ENCODE measurements at regions not wholly inside any gene's neighbourhood (a gene's known extent, or its start where the extent isn't known, plus 50 kb on each side); places are given as distances from the start of the nearest gene placed in this dataset.
"Not testable (repeated sequence)": the region's sequence is repeated elsewhere in the genome, so short reads cannot be mapped to it uniquely, and the experiment has no call there.

DNA sequence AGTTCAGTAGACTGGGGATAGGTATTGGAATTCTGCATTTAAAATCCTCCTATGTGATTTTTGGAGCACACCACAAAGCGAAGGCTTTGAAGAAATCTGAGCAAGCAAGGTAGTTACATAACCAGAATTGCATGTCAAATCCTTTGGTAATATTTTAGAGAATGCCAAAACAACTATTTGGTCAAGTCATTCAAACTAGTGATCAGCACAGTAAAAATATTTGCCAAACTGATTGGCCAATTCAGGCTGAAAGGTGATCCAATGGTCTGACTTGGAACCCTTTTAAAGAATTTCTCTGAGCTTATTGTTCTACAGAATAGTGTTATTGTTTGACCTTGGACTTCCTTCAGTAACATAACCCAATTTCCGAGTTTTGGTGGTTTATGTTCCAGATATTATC, 214.2 kb upstream of the ETAA1 start:
- no peak overlapping the region for H3K4me3 ChIP-seq (replicated peaks; ENCODE audit: insufficient read depth, low read length)
- H3K27ac ChIP-seq (replicated peaks), result no peak overlapping the region
- H3K27me3 ChIP-seq (ENCODE audit: insufficient read depth, poor library complexity, severe bottlenecking), result no peaks in the 10 kb centered on the region
- TF ChIP-seq, protein P1, sequence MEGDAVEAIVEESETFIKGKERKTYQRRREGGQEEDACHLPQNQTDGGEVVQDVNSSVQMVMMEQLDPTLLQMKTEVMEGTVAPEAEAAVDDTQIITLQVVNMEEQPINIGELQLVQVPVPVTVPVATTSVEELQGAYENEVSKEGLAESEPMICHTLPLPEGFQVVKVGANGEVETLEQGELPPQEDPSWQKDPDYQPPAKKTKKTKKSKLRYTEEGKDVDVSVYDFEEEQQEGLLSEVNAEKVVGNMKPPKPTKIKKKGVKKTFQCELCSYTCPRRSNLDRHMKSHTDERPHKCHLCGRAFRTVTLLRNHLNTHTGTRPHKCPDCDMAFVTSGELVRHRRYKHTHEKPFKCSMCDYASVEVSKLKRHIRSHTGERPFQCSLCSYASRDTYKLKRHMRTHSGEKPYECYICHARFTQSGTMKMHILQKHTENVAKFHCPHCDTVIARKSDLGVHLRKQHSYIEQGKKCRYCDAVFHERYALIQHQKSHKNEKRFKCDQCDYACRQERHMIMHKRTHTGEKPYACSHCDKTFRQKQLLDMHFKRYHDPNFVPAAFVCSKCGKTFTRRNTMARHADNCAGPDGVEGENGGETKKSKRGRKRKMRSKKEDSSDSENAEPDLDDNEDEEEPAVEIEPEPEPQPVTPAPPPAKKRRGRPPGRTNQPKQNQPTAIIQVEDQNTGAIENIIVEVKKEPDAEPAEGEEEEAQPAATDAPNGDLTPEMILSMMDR (IDR thresholded peaks at IDR 0.05; ENCODE audit: insufficient read depth, low read length), result no peak
- no peak for TF ChIP-seq SPI1 (IDR thresholded peaks at IDR 0.05; ENCODE audit: borderline replicate concordance, low read depth)
- TF ChIP-seq POLR2AphosphoS5 (IDR thresholded peaks at IDR 0.05; ENCODE audit: low read depth), result no peak
- no peak for TF ChIP-seq GABPA (IDR thresholded peaks at IDR 0.05; ENCODE audit: low read depth)
- no peak for TF ChIP-seq REST (IDR thresholded peaks at IDR 0.05; ENCODE audit: insufficient replicate concordance, low read depth)
- DNase-seq (ENCODE audit: low read depth in 1 of 2, low spot score in 1 of 2), result no peak

DNA sequence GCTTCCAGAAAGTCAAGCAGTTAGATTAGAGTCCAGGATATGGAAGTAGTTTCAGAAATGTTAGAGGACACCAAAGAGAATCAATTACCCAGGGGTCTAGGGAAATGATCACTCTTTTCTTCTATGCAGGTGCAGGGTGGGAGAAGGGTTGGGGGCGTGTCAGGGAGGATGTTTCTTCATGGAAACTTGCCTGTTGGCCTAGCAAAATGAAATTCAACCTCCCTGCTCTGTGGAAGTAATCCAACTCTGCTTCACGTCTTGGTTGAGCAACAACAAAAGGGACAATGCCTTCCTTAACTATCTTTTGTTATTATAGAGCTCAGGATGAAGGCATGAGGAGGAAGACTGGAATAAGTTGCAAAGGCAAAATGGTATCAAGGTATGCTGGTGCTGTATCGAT, 210.8 kb upstream of the ETAA1 start:
- Histone ChIP-seq H3K27ac (replicated peaks) (no peak overlapping the region), H3K27me3 (ENCODE audit: insufficient read depth, poor library complexity, severe bottlenecking) (no peaks in the 10 kb centered on the region), H3K4me3 (replicated peaks; ENCODE audit: insufficient read depth, low read length) (no peak overlapping the region)
- DNase-seq (ENCODE audit: low read depth in 1 of 2, low spot score in 1 of 2), result no peak
- TF ChIP-seq SPI1 (IDR thresholded peaks at IDR 0.05; ENCODE audit: borderline replicate concordance, low read depth) (no peak), REST (IDR thresholded peaks at IDR 0.05; ENCODE audit: insufficient replicate concordance, low read depth) (no peak), POLR2AphosphoS5 (IDR thresholded peaks at IDR 0.05; ENCODE audit: low read depth) (no peak), GABPA (IDR thresholded peaks at IDR 0.05; ENCODE audit: low read depth) (no peak)
- TF ChIP-seq, protein P1 (IDR thresholded peaks at IDR 0.05; ENCODE audit: insufficient read depth, low read length), result no peak

- Histone ChIP-seq H3K4me3 (replicated peaks; ENCODE audit: insufficient read depth, low read length) (no peak overlapping the region), H3K27ac (replicated peaks) (no peak overlapping the region), H3K27me3 (ENCODE audit: insufficient read depth, poor library complexity, severe bottlenecking) (no peaks in the 10 kb centered on the region)
- DNase-seq (ENCODE audit: low read depth in 1 of 2, low spot score in 1 of 2), result no peak
- TF ChIP-seq GABPA (IDR thresholded peaks at IDR 0.05; ENCODE audit: low read depth) (no peak), SPI1 (IDR thresholded peaks at IDR 0.05; ENCODE audit: borderline replicate concordance, low read depth) (no peak), REST (IDR thresholded peaks at IDR 0.05; ENCODE audit: insufficient replicate concordance, low read depth) (no peak), POLR2AphosphoS5 (IDR thresholded peaks at IDR 0.05; ENCODE audit: low read depth) (no peak)
- TF ChIP-seq, protein P1 (IDR thresholded peaks at IDR 0.05; ENCODE audit: insufficient read depth, low read length), result no peak
These were observed 210.3 kb upstream of the ETAA1 start for GRCh38 chr2:67186871-67187270.

DNA sequence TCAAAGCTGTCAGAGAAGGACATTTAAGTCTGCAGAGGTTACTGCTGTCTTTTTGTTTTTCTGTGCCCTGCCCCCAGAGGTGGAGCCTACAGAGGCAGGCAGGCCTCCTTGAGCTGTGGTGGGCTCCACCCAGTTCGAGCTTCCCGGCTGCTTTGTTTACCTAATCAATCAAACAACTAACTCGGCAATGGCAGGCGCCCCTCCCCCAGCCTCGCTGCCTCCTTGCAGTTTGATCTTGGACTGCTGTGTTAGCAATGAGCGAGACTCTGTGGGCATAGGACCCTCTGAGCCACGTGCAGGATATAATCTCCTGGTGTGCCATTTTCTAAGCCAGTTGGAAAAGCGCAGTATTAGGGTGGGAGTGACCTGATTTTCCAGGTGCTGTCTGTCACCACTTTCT, 201.8 kb upstream of the ETAA1 start:
- not testable (repeated sequence) for H3K27ac ChIP-seq (replicated peaks); H3K27me3 ChIP-seq (ENCODE audit: insufficient read depth, poor library complexity, severe bottlenecking); H3K4me3 ChIP-seq (replicated peaks; ENCODE audit: insufficient read depth, low read length); DNase-seq (ENCODE audit: low read depth in 1 of 2, low spot score in 1 of 2)
